ENCODE measurements at regions not wholly inside any gene's neighbourhood (a gene's known extent, or its start where the extent isn't known, plus 50 kb on each side); places are given as distances from the start of the nearest gene placed in this dataset.

DNA sequence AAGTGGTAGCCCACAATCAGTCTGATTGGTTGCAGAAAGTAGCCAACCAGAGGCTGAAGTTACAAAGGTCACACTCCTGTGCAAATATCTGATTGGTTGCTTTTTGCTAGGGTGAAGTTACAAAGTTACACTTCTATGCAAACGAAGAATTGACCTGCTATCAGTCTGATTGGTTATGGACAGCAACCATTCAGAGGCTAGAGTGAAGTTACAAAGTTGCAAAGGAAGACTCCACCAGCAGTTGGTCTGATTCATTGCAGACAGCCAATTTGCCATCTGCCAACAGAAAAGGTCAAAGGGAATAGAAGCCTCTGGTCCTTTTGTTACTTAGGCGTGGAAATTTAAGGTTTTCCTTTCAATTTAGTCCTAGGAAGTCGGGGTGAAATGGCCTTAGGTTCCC is 377.7 kb downstream of the PRDM5 start:
- TF ChIP-seq, protein P1, sequence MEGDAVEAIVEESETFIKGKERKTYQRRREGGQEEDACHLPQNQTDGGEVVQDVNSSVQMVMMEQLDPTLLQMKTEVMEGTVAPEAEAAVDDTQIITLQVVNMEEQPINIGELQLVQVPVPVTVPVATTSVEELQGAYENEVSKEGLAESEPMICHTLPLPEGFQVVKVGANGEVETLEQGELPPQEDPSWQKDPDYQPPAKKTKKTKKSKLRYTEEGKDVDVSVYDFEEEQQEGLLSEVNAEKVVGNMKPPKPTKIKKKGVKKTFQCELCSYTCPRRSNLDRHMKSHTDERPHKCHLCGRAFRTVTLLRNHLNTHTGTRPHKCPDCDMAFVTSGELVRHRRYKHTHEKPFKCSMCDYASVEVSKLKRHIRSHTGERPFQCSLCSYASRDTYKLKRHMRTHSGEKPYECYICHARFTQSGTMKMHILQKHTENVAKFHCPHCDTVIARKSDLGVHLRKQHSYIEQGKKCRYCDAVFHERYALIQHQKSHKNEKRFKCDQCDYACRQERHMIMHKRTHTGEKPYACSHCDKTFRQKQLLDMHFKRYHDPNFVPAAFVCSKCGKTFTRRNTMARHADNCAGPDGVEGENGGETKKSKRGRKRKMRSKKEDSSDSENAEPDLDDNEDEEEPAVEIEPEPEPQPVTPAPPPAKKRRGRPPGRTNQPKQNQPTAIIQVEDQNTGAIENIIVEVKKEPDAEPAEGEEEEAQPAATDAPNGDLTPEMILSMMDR (optimal IDR thresholded peaks at IDR 0.05 in 1 of 3, IDR thresholded peaks at IDR 0.05 in 1 of 3, conservative IDR thresholded peaks at IDR 0.05 in 1 of 3; ENCODE audit: extremely low read depth in 1 of 3, insufficient read depth in 2 of 3, low read length in 3 of 3) = no peak
- no peak for TF ChIP-seq EZH2 (IDR thresholded peaks at IDR 0.05; ENCODE audit: low read length)
